Activated T-helper 2 cell treated with anti-CD3 and anti-CD28 coated beads, Interferon-gamma antibody, Interleukin-2, Interleukin-4, amounts not matched to agents 10 μg/mL and 5 μg/mL and 100 μg/mL, durations not matched to agents 14 hours and 24 hours and 36 hours (primary cell): ENCODE measurements at regions not wholly inside any gene's neighbourhood (a gene's known extent, or its start where the extent isn't known, plus 50 kb on each side); places are given as distances from the start of the nearest gene placed in this dataset.

Source experiments
- DNase-seq: peaks from one replicate; pipeline ENCODE4 v3.0.0; 2021; ENCODE audit warnings: low spot score
- H3K27ac Mint-ChIP-seq: one replicate; pipeline ENCODE4 v1.8.0; 2021; ENCODE audit warnings: mixed read lengths
- H3K27me3 Mint-ChIP-seq: one replicate; pipeline ENCODE4 v1.8.0; 2021; ENCODE audit warnings: low read depth, mixed read lengths
- H3K36me3 Mint-ChIP-seq: one replicate; pipeline ENCODE4 v1.8.0; 2021; ENCODE audit warnings: low read depth, mixed read lengths
- H3K4me1 Mint-ChIP-seq: one replicate; pipeline ENCODE4 v1.8.0; 2021; ENCODE audit warnings: low read depth, mixed read lengths
- H3K4me3 Mint-ChIP-seq: one replicate; pipeline ENCODE4 v1.8.0; 2021; ENCODE audit warnings: low read depth, mild to moderate bottlenecking, moderate library complexity, mixed read lengths
- H3K9me3 Mint-ChIP-seq: one replicate; pipeline ENCODE4 v1.8.0; 2021; ENCODE audit warnings: mixed read lengths
- intact Hi-C: fragments of 100-400 bp; cut with micrococcal nuclease; formaldehyde crosslinking; loops from one replicate; pipeline ENCODE4 v1.15.1; 2023

GRCh38 chr6:170176136-170176897 lies 114.6 kb downstream of the DLL1 start:
- no peak overlapping the region for H3K4me3 Mint-ChIP-seq
- H3K36me3 Mint-ChIP-seq, result no peaks in the 10 kb centered on the region

DNA sequence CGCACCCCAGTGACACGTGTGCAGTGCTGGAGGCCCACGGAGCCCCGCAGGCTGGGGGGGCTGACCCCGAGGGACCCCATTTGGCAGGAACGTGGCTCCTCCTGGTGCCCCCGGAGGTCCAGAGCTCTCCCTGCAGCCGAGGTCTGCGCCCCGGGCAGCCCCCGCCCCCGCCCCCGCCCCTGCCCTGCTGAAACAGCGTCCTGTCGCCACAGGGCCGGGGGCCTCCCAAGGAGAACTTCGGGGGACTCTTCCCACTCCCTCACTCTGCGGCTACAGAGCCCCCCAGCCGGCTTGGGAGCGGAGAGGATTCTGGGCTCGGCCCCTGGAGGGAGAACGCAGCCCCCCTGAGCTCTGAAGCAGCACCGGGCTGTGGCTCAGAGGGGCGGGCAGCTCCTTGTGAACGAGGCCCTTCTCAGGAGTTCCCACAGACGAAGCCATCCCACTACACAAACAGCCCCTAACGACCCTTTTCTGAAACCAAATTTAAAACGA lies 115.2 kb downstream of the DLL1 start:
- Mint-ChIP-seq H3K4me1 (no peaks in the 10 kb centered on the region), H3K4me3 (no peak overlapping the region), H3K27ac (no peak overlapping the region), H3K9me3 (peaks cover 10% of the 10 kb centered on the region), H3K36me3 (no peaks in the 10 kb centered on the region), H3K27me3 (no peaks in the 10 kb centered on the region)
- intact Hi-C loops, result no loop called here
- DNase-seq, result peak; percentile 6

More at GRCh38 chr6:170176136-170176897, 114.6 kb downstream of the DLL1 start:
- no peaks in the 10 kb centered on the region for H3K27me3 Mint-ChIP-seq
- intact Hi-C loops, result no loop called here
- DNase-seq, result no peak
- no peak overlapping the region for H3K27ac Mint-ChIP-seq
- peaks cover 4% of the 10 kb centered on the region for H3K9me3 Mint-ChIP-seq
- no peaks in the 10 kb centered on the region for H3K4me1 Mint-ChIP-seq

- Mint-ChIP-seq H3K4me1 (no peaks in the 10 kb centered on the region), H3K36me3 (no peaks in the 10 kb centered on the region), H3K27ac (no peak overlapping the region), H3K9me3 (peaks cover 14% of the 10 kb centered on the region), H3K27me3 (no peaks in the 10 kb centered on the region), H3K4me3 (no peak overlapping the region)
- peak; percentile 5 for DNase-seq
- intact Hi-C loops, result no loop called here
These were observed 115.9 kb downstream of the DLL1 start for GRCh38 chr6:170174771-170175643.

GRCh38 chr6:170174124-170174770 lies 116.6 kb downstream of the DLL1 start:
- intact Hi-C loops, result no loop called here
- peak; percentile 2 for DNase-seq
- Mint-ChIP-seq H3K9me3 (peaks cover 14% of the 10 kb centered on the region), H3K4me1 (no peaks in the 10 kb centered on the region), H3K36me3 (no peaks in the 10 kb centered on the region), H3K4me3 (no peak overlapping the region), H3K27me3 (no peaks in the 10 kb centered on the region), H3K27ac (no peak overlapping the region)

DNA sequence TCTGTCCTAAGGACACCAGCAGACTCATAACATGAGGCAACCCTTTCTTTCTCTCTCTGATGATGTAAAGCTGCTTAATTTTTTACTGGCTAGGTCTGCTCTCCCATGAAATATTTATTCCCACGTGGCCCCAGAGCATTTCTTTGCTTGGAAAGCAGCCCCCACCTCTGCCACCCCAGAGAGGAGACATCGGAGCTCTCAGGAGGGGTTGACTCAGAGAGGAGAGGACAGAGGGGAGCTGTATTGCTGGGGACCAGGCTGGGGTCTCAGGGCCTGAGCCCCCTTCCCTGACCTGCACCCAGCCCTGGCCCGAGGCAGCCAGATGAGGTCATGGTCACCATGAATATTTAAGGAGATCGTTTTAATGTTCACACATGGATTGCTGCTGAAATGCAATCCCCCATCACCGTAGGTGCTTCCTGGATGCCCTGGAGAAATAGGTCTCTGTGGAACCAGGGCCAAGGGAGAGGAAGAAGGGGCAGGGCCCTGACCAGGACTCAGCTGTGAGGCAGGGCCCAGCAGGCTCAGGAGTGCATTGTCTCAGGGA lies 117.5 kb downstream of the DLL1 start:
- H3K9me3 Mint-ChIP-seq, result peaks cover 15% of the 10 kb centered on the region
- no peaks in the 10 kb centered on the region for H3K4me1 Mint-ChIP-seq
- no peak for DNase-seq
- no peak overlapping the region for H3K27ac Mint-ChIP-seq
- no peaks in the 10 kb centered on the region for H3K27me3 Mint-ChIP-seq
- H3K36me3 Mint-ChIP-seq, result no peaks in the 10 kb centered on the region
- intact Hi-C loops, result no loop called here
- H3K4me3 Mint-ChIP-seq, result no peak overlapping the region

GRCh38 chr6:170172825-170173256 lies 118.0 kb downstream of the DLL1 start:
- DNase-seq, result peak; percentile 4
- Mint-ChIP-seq H3K4me1 (no peaks in the 10 kb centered on the region), H3K4me3 (no peak overlapping the region), H3K9me3 (peaks cover 19% of the 10 kb centered on the region), H3K27ac (no peak overlapping the region), H3K27me3 (no peaks in the 10 kb centered on the region), H3K36me3 (no peaks in the 10 kb centered on the region)
- intact Hi-C loops, result no loop called here

DNA sequence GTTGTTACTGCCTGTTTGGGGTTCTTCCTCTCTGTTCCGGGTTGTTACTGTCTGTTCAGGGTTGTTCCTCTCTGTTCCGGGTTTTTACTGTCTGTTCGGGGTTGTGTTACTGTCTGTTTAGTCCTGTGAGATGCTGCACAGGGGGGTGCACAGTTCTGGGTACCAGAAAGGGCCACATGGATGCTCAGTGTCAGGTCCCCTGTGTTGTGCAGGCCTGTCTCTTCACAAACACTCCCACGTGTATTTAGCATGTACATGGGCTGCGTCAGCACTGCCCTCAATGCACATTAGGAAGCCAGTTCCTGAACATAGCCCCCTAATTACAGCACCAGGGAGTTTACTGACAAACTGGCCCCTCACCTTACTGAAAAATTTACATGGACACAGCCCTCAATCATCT lies 118.5 kb downstream of the DLL1 start:
- Mint-ChIP-seq H3K36me3 (no peaks in the 10 kb centered on the region), H3K4me1 (no peaks in the 10 kb centered on the region), H3K27ac (no peak overlapping the region), H3K9me3 (peaks cover 19% of the 10 kb centered on the region), H3K4me3 (no peak overlapping the region), H3K27me3 (no peaks in the 10 kb centered on the region)
- no peak for DNase-seq
- intact Hi-C loops, result no loop called here

DNA sequence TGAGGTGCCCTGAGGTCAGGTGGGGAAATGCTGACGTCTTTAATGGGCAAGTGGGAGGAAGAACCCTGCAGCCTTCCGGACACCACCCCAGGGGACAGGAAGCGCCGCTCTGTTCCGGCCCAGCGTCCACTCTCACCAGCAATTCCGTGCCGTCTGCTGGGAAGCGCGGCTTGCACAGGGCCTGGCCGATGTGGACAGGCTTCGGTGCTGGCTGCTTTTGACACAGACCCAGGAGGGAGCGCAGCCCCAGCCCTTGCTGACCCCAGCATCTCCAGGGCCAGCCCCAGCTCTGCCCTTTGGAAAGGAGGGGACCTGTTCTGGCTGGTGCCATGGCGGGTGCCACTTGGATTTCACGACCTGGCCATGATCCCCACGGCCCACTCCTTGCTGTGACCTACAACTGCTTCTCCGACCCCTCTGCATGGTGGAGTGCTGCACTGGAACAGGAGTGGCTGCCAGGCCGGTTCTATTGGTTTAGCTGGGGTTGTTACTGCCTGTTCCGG lies 123.2 kb downstream of the DLL1 start:
- Mint-ChIP-seq H3K27ac (no peak overlapping the region), H3K9me3 (peaks cover 19% of the 10 kb centered on the region), H3K4me3 (no peak overlapping the region), H3K27me3 (no peaks in the 10 kb centered on the region), H3K36me3 (no peaks in the 10 kb centered on the region), H3K4me1 (no peaks in the 10 kb centered on the region)
- no peak for DNase-seq
- intact Hi-C loops, result no loop called here

GRCh38 chr6:170166511-170167122 lies 124.3 kb downstream of the DLL1 start:
- no peaks in the 10 kb centered on the region for H3K4me1 Mint-ChIP-seq
- H3K27me3 Mint-ChIP-seq, result no peaks in the 10 kb centered on the region
- H3K4me3 Mint-ChIP-seq, result no peak overlapping the region
- no peak overlapping the region for H3K27ac Mint-ChIP-seq
- DNase-seq, result no peak
- H3K9me3 Mint-ChIP-seq, result peaks cover 16% of the 10 kb centered on the region
- H3K36me3 Mint-ChIP-seq, result no peaks in the 10 kb centered on the region
- intact Hi-C loops, result no loop called here

GRCh38 chr6:170165471-170166117 lies 125.3 kb downstream of the DLL1 start:
- intact Hi-C loops, result no loop called here
- H3K4me1 Mint-ChIP-seq, result no peaks in the 10 kb centered on the region
- no peaks in the 10 kb centered on the region for H3K27me3 Mint-ChIP-seq
- H3K4me3 Mint-ChIP-seq, result no peak overlapping the region
- peaks cover 8% of the 10 kb centered on the region for H3K9me3 Mint-ChIP-seq
- H3K36me3 Mint-ChIP-seq, result no peaks in the 10 kb centered on the region
- no peak overlapping the region for H3K27ac Mint-ChIP-seq
- DNase-seq, result no peak

DNA sequence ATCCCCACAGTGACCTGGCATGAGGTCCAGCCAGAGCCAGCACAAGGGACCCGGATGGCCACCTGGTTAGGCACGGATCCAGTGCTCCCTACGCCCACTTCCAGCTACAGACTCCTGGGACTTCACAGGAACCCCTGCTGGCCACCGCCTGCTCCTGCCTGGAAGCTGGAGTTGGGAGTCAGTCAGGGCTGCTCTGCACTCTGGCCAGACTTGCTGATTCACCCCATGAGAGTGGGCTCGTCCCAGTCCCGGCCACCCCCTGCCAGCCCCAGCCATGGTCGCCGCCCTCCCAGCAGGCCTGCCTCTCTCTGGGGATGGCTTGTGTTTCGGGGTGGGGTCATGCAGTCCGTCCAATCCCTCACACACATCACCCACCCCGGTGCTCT lies 125.8 kb downstream of the DLL1 start:
- Mint-ChIP-seq H3K4me1 (no peaks in the 10 kb centered on the region), H3K27ac (no peak overlapping the region), H3K36me3 (no peaks in the 10 kb centered on the region), H3K9me3 (peaks cover 5% of the 10 kb centered on the region), H3K27me3 (no peaks in the 10 kb centered on the region), H3K4me3 (no peak overlapping the region)
- no peak for DNase-seq
- intact Hi-C loops, result no loop called here
